Activated CD4-positive, alpha-beta memory T cell treated with anti-CD3 and anti-CD28 coated beads, Interleukin-2, amount 10 ng/mL, durations not matched to agents 7 days and 5 days (primary cell): ENCODE measurements at regions not wholly inside any gene's neighbourhood (a gene's known extent, or its start where the extent isn't known, plus 50 kb on each side); places are given as distances from the start of the nearest gene placed in this dataset.
"Not testable (repeated sequence)": the region's sequence is repeated elsewhere in the genome, so short reads cannot be mapped to it uniquely, and the experiment has no call there.

Experiments
- CTCF ChIA-PET: fragments of 350-600 bp; sonication (Branson Sonifier 250); formaldehyde crosslinking; loops from one replicate; lab custom pipeline; 2021; ENCODE audit warnings: antibody characterized with exemption, inconsistent platforms; lab: Charles Lee
- POLR2A ChIA-PET: fragments of 350-600 bp; sonication (Branson Sonifier 250); formaldehyde crosslinking; loops from one replicate; lab custom pipeline; 2021; ENCODE audit warnings: antibody characterized with exemption; lab: Charles Lee
- DNase-seq: peaks from one replicate; pipeline ENCODE4 v3.0.0-alpha.2; 2020
- H3K27ac Mint-ChIP-seq: one replicate; pipeline ENCODE4 v1.8.0; 2021; ENCODE audit warnings: mild to moderate bottlenecking, mixed read lengths
- H3K27me3 Mint-ChIP-seq: one replicate; pipeline ENCODE4 v1.8.0; 2021; ENCODE audit warnings: mixed read lengths
- H3K36me3 Mint-ChIP-seq: one replicate; pipeline ENCODE4 v1.8.0; 2021; ENCODE audit warnings: low read depth, mixed read lengths
- H3K4me1 Mint-ChIP-seq: one replicate; pipeline ENCODE4 v1.8.0; 2021; ENCODE audit warnings: mixed read lengths
- H3K4me3 Mint-ChIP-seq: one replicate; pipeline ENCODE4 v1.8.0; 2021; ENCODE audit warnings: mild to moderate bottlenecking, mixed read lengths
- H3K9me3 Mint-ChIP-seq: one replicate; pipeline ENCODE4 v1.8.0; 2021; ENCODE audit warnings: mixed read lengths

GRCh38 chr15:23797747-23798446 is 110.8 kb upstream of the NDN start:
- ChIA-PET POLR2A (no interaction called here), CTCF (no interaction called here)
- no peak overlapping the region for H3K4me3 Mint-ChIP-seq

GRCh38 chr15:23801881-23802280 is 114.8 kb upstream of the NDN start:
- ChIA-PET POLR2A (no interaction called here), CTCF (no interaction called here)
- no peak for DNase-seq
- H3K4me3 Mint-ChIP-seq, result no peak overlapping the region
- H3K27me3 Mint-ChIP-seq, result no peaks in the 10 kb centered on the region
- H3K27ac Mint-ChIP-seq, result no peak overlapping the region
- H3K9me3 Mint-ChIP-seq, result peaks cover 46% of the 10 kb centered on the region
- no peaks in the 10 kb centered on the region for H3K36me3 Mint-ChIP-seq
- no peaks in the 10 kb centered on the region for H3K4me1 Mint-ChIP-seq

More at GRCh38 chr15:23797747-23798446, 110.8 kb upstream of the NDN start:
- no peak overlapping the region for H3K27ac Mint-ChIP-seq
- no peaks in the 10 kb centered on the region for H3K27me3 Mint-ChIP-seq
- no peak for DNase-seq
- H3K4me1 Mint-ChIP-seq, result no peaks in the 10 kb centered on the region
- H3K9me3 Mint-ChIP-seq, result peaks cover 42% of the 10 kb centered on the region
- H3K36me3 Mint-ChIP-seq, result no peaks in the 10 kb centered on the region

- H3K4me3 Mint-ChIP-seq, CTCF ChIA-PET, H3K27ac Mint-ChIP-seq, H3K27me3 Mint-ChIP-seq, H3K36me3 Mint-ChIP-seq, DNase-seq, POLR2A ChIA-PET, H3K4me1 Mint-ChIP-seq: not testable (repeated sequence)
- H3K9me3 Mint-ChIP-seq, result peaks cover 39% of the 10 kb centered on the region
Measured at GRCh38 chr15:23802896-23803435, 115.9 kb upstream of the NDN start.

GRCh38 chr15:23806980-23807379 is 119.9 kb upstream of the NDN start:
- H3K9me3 Mint-ChIP-seq, result peaks cover 27% of the 10 kb centered on the region
- POLR2A ChIA-PET, result no interaction called here

GRCh38 chr15:23823508-23823907 is 136.4 kb upstream of the NDN start:
- no peaks in the 10 kb centered on the region for H3K27me3 Mint-ChIP-seq
- POLR2A ChIA-PET, result no interaction called here
- no peak overlapping the region for H3K27ac Mint-ChIP-seq
- H3K9me3 Mint-ChIP-seq, result peaks cover 9% of the 10 kb centered on the region
- no peak overlapping the region for H3K4me3 Mint-ChIP-seq
- H3K4me1 Mint-ChIP-seq, result no peaks in the 10 kb centered on the region
- H3K36me3 Mint-ChIP-seq, result no peaks in the 10 kb centered on the region
- CTCF ChIA-PET, result no interaction called here
- no peak for DNase-seq

More at GRCh38 chr15:23806980-23807379, 119.9 kb upstream of the NDN start:
- Mint-ChIP-seq H3K27me3 (no peaks in the 10 kb centered on the region), H3K27ac (no peak overlapping the region), H3K36me3 (no peaks in the 10 kb centered on the region), H3K4me3 (no peak overlapping the region), H3K4me1 (no peaks in the 10 kb centered on the region)
- no peak for DNase-seq
- CTCF ChIA-PET, result no interaction called here

- CTCF ChIA-PET, result no interaction called here
- Mint-ChIP-seq H3K27me3 (no peaks in the 10 kb centered on the region), H3K4me1 (no peaks in the 10 kb centered on the region), H3K27ac (no peak overlapping the region), H3K9me3 (peaks cover 10% of the 10 kb centered on the region), H3K36me3 (no peaks in the 10 kb centered on the region), H3K4me3 (no peak overlapping the region)
- POLR2A ChIA-PET, result no interaction called here
- DNase-seq, result no peak
Measured at GRCh38 chr15:23828786-23829185, 141.7 kb upstream of the NDN start.

GRCh38 chr15:23835953-23836352 is 148.8 kb upstream of the NDN start:
- Mint-ChIP-seq H3K4me1 (no peaks in the 10 kb centered on the region), H3K27me3 (no peaks in the 10 kb centered on the region), H3K4me3 (no peak overlapping the region), H3K27ac (no peak overlapping the region), H3K9me3 (peaks cover 12% of the 10 kb centered on the region), H3K36me3 (no peaks in the 10 kb centered on the region)
- DNase-seq, result no peak
- POLR2A ChIA-PET, result no interaction called here
- CTCF ChIA-PET, result no interaction called here

- POLR2A ChIA-PET, result no interaction called here
- CTCF ChIA-PET, result no interaction called here
- H3K4me3 Mint-ChIP-seq, result no peak overlapping the region
Measured at GRCh38 chr15:23839893-23840474, 152.9 kb upstream of the NDN start.

GRCh38 chr15:23846218-23846617 is 159.1 kb upstream of the NDN start:
- H3K9me3 Mint-ChIP-seq, result peaks cover 16% of the 10 kb centered on the region
- ChIA-PET CTCF (no interaction called here), POLR2A (no interaction called here)
- no peak for DNase-seq
- no peaks in the 10 kb centered on the region for H3K36me3 Mint-ChIP-seq
- no peaks in the 10 kb centered on the region for H3K27me3 Mint-ChIP-seq
- no peaks in the 10 kb centered on the region for H3K4me1 Mint-ChIP-seq
- H3K27ac Mint-ChIP-seq, result no peak overlapping the region
- H3K4me3 Mint-ChIP-seq, result no peak overlapping the region

More at GRCh38 chr15:23839893-23840474, 152.9 kb upstream of the NDN start:
- no peak overlapping the region for H3K27ac Mint-ChIP-seq
- H3K36me3 Mint-ChIP-seq, result no peaks in the 10 kb centered on the region
- H3K4me1 Mint-ChIP-seq, result no peaks in the 10 kb centered on the region
- no peak for DNase-seq
- no peaks in the 10 kb centered on the region for H3K27me3 Mint-ChIP-seq
- peaks cover 10% of the 10 kb centered on the region for H3K9me3 Mint-ChIP-seq

- Mint-ChIP-seq H3K27me3 (no peaks in the 10 kb centered on the region), H3K9me3 (peaks cover 9% of the 10 kb centered on the region), H3K36me3 (no peaks in the 10 kb centered on the region), H3K4me3 (no peak overlapping the region), H3K4me1 (no peaks in the 10 kb centered on the region), H3K27ac (no peak overlapping the region)
- no peak for DNase-seq
- POLR2A ChIA-PET, result no interaction called here
- CTCF ChIA-PET, result no interaction called here
Measured at GRCh38 chr15:23850666-23851065, 163.6 kb upstream of the NDN start.

- H3K9me3 Mint-ChIP-seq, result peaks cover 9% of the 10 kb centered on the region
- DNase-seq, result no peak
- no peaks in the 10 kb centered on the region for H3K36me3 Mint-ChIP-seq
- ChIA-PET CTCF (interaction anchor here (0.6 kb wide), 1 partner anchor 1623 kb away, joined by 3 read pairs; no protein-coding TSS in a partner anchor), POLR2A (no interaction called here)
- no peaks in the 10 kb centered on the region for H3K27me3 Mint-ChIP-seq
- H3K4me1 Mint-ChIP-seq, result no peaks in the 10 kb centered on the region
- H3K4me3 Mint-ChIP-seq, result no peak overlapping the region
- no peak overlapping the region for H3K27ac Mint-ChIP-seq
Measured at GRCh38 chr15:23851921-23852320, 164.8 kb upstream of the NDN start.

GRCh38 chr15:23853286-23853685 is 166.2 kb upstream of the NDN start:
- Mint-ChIP-seq H3K36me3 (no peaks in the 10 kb centered on the region), H3K27me3 (no peaks in the 10 kb centered on the region), H3K27ac (no peak overlapping the region), H3K4me3 (no peak overlapping the region), H3K4me1 (no peaks in the 10 kb centered on the region), H3K9me3 (peaks cover 9% of the 10 kb centered on the region)
- ChIA-PET CTCF (no interaction called here), POLR2A (no interaction called here)
- no peak for DNase-seq

GRCh38 chr15:23854203-23854911 is 167.3 kb upstream of the NDN start:
- Mint-ChIP-seq H3K27me3 (no peaks in the 10 kb centered on the region), H3K4me3 (no peak overlapping the region), H3K4me1 (no peaks in the 10 kb centered on the region), H3K27ac (no peak overlapping the region), H3K9me3 (peaks cover 5% of the 10 kb centered on the region), H3K36me3 (no peaks in the 10 kb centered on the region)
- no peak for DNase-seq
- ChIA-PET POLR2A (no interaction called here), CTCF (no interaction called here)
